GM21825 (cell line): ENCODE measurements at regions not wholly inside any gene's neighbourhood (a gene's known extent, or its start where the extent isn't known, plus 50 kb on each side); places are given as distances from the start of the nearest gene placed in this dataset.
"Not testable (repeated sequence)": the region's sequence is repeated elsewhere in the genome, so short reads cannot be mapped to it uniquely, and the experiment has no call there.

Source experiments
- ATAC-seq: cut with Tn5 transposase; IDR thresholded peaks from one replicate; pipeline ENCODE4 v1.9.1; 2021; ENCODE audit warnings: mild to moderate bottlenecking, moderate library complexity; ENCODE audit not compliant: unreplicated experiment

DNA sequence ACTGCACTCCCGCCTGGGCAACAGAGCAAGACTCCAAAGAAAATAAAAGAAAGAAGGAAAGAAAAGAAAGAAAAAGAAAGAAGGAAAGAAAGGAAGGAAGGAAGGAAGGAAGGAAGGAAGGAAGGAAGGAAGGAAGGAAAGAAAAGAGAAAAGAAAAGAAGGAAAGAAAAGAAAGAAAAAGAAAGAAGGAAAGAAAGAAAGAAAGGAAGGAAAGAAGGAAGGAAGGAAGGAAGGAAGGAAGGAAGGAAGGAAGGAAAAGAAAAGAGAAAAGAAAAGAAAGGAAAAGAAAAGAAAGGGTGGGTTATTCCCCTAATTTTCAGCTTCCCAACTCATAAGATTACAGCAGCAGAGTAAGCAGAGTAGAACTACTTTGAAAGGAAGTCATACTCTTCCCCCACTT, 64.4 kb downstream of the TMEM200C start:
- ATAC-seq: not testable (repeated sequence)

DNA sequence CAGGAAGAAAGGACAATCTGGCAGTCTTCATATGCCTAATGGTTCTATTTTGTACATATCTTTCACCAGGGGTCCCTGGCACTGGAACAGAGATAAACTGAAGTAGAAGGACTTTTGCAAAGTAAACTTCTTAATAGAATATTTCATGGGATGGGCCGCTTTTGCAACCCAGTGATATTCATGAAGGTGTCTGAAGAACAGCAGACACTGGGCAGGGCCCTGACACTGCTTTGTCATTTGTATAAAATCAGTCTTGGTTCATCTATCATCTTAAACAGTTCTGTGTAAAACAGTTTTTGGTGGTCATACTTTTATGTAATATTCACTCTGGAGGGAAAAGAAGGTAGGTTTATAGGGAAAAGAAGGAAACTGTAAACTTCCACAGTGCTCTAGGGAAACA, 66.4 kb downstream of the TMEM200C start:
- ATAC-seq: no peak

DNA sequence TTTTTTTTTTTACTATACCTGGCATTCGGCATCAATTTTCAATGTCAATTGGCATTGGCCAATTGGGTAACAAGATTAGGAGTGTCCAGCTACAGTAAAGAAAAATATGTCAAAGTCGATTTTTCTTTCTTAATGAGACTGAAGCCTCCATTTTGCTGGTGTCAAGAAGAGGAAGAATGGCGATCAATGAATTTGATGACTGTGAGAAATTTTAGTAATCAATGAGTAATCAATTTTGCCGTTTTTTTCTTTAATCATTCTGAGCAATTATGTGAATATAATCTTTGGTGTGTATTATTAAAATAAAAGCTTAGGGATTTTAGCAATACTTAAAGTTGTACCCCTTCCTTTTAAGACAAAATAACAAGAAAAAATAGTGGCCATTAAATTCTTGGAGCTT, 69.7 kb downstream of the TMEM200C start:
- no peak for ATAC-seq

DNA sequence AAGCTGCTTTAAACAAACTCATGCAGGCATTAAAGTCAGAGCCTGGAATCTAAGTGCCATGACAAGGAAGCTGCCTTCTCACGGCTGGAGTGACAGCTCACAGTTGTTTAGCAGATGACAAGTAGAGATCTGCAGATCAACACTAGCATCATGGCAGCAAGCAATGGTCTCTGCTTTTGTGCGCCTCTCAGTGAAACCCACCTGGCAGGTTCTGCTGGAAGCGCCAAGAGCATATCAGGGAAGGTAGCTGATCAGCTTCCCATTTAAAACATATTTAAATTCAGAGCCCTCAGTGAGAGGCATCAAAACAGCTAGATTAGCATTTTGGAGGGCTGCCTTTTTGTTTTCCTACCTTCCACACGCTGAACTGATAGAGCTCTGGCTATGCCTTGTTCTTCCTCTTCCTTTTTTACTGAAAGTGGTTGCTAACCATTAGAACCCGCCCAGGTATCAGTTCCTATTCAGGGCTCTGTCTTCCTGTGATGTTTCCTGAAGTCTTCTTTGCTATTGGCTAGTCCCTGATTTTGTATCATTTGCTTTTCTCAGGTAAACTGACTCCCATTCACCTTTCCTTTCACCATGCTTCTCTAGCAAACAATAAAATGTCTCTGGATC, 70.8 kb downstream of the TMEM200C start:
- ATAC-seq: no peak

DNA sequence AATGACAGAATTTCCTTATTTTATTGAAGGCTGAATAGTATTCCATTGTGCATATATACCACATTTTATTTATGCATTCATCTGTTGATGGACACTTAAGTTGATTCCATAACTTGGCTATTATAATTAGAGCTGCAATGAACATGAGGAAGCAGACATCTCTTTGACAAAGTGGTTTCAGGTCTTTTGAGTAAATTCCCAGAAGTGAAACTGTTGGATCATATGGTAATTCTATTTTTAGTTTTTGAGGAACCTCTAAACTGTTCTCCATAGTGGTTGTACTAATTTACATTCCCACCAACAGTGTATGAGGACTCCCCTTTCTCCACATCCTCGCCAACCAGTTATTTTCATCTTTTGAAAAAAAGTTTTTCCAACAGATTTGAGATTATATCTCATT, 77.5 kb downstream of the TMEM200C start:
- no peak for ATAC-seq

DNA sequence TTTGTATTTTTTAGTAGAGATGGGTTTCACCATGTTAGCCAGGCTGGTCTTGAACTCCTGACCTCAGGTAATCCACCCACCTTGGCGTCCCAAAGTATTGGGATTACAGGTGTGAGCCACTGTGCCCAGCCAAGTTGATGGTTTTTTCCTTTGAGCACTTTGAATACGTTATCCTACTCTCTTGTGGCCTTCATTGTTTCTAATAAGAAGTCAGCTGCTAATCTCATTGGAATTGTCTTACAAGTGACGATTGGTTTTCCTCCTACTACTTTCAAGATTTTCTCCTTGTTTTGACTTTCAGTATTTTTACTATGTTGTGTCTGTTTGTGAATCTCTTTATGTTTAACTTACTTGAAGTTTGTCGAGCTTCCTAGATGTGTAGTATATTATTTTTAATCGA, 88.5 kb downstream of the TMEM200C start:
- ATAC-seq: no peak

DNA sequence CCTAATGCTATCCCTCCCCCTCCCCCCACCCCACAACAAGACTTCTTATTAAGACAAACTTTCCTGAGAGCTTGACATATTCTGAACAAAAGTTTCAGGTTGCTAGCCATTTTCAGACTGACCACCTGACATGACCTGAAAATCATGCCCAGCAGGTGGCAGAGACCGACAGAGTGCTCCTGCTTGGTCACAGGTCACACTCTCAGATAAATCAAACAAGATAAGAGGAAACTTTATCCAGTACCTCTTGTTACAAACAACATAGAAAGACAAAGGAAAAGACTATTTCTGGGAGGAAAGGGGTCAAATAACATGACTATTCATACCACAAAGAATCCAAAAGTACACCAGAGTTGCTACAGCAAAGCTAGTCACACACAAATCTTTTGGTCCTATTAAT, 107.4 kb downstream of the TMEM200C start:
- no peak for ATAC-seq

DNA sequence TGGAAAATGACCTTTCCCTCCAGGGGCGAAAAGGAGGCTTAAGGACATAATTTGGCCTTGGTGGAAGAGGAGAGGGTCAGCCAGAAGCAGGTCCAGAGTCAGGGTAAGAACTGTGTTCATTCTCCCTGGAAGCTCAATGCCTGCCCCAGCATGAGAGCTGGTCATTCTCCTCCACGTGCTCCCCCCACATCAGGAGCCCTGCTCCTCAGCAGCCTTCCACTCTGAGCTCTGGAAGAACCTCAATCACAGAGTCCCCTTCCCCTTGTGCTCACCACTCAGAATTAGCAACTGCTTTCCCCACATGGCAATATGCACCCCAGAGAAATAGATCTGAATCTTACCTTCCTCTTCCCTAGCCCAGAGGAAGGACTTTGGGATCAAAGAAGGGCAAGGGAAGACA, 115.4 kb downstream of the TMEM200C start:
- no peak for ATAC-seq

DNA sequence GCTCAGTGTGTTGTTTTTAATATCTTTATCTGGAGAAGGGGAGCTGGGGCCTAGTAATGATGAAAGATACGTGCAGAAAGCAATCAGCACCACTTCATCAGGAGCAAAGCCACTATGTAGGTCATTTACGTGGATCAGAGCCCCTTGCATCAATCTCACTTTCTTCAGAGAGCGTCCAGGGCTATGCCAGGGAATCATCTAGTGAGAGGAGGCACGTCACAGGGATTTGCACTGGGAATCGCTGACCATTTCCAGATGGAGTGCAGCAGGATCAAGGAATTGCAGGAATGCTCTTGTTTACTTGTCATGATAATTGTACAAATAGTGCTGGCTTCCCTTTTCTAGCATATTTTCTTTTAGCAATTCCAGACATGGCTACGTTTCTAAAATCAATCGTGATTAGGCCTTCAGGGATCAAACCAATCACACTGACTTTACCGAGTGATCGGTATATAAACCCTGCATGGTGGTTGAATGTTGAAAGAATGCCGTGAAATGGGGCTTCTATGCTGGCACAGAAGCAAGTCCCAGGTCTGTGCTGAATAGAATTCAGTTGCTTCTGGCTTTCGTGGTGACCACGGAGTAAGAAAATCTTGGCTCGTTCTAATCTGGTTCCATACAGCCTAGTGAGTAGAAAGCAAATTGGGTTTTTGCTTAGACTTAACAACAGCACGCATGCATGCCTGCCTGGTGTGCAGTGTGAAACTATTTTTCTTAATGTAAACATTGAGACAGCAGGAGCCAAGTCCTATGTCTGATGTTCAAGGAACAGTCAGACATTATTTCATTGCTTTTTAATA, 122.8 kb downstream of the TMEM200C start:
- ATAC-seq: no peak

DNA sequence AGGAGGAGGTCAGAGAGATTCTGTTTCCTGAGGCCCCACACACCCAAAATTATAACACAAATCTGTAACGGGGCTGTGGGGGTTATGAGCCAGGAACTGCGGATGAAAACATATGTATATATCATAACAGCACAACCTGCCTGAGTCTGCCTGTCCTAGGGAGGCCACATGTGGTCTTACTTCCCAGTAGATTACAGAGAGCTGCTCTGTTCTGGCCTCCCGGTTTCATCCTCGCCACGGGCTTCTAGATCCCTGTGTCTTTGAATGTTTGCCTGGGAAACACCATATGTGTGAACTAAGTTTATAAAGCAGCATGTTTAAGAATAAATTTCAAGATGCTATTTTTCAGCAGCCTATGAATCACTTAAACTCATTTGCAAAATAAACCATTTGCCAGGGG, 124.0 kb downstream of the TMEM200C start:
- ATAC-seq: no peak

DNA sequence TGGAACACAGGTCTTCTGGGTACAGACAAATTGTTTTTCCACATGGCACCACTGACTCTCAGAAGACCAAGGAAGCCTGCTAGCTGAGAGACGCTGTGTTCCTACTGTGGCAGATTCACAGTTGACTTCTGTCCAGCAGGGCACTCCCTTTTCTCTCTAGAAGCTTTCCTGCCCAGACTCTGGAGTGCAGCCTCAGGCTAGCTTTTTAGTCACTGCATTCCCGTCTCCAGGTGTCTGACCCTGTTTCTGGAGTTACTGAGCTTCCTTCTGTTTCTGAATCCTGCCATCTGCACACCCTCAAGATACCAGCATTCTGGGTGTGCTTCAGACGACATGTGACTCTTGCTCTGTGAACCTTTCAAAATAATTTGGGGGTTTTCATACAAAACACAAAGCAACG, 125.1 kb downstream of the TMEM200C start:
- no peak for ATAC-seq

DNA sequence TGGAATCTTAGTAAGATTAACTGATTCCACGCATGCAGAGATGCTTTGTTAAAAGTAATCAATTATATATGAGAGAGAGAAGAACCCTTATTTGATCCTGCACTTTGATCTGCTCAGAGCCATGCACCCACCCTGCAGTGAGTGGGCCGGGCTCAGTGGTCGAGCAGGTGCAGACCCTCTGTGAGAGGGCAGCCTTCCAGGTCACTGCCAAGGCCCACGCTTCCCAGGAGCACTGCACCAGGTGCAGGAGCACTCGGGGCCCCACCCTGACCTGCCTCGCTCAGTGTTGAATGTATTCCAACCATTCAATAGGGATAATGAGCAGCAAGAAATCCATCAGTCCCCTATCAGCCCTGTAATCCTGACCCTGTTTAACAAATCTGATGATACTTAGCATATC, 126.9 kb downstream of the TMEM200C start:
- ATAC-seq: no peak

DNA sequence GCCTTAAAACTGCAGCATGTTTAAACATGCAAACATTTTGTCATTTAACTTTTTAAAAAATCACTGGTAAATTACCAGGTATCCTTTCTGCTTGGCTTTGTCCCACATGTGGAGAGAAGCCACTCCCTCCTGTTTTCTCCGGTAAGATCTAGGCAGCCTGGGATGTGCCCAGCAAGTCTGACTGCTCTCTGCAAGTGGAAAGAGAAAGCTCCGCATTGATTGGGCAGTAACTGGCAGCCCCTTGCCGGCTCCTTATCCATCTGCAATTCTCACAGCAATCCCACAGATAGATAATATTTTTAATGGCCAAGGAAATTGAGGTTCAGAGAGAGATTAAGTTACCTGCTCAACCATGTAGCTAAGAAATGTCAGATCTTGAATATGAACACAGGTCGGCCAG, 136.1 kb downstream of the TMEM200C start:
- ATAC-seq: no peak

DNA sequence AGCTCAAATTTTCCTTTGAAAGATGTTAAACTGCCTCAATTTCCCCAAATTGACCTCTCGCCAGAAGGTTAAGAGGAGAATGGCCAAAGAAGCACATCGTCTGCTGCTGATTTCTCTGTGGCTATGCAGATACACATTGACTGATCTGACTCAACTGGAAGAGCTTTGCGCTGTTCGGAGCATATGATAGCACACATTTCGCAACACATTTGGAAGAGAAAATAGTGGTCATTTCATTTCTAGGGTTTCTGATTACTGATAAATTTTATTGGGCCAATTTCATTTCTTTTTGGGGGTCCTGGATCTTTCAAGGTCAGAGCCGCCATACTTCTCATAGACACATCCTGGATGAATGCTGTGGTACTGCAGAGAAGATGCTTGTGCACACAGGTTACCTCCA, 138.5 kb downstream of the TMEM200C start:
- ATAC-seq: no peak

DNA sequence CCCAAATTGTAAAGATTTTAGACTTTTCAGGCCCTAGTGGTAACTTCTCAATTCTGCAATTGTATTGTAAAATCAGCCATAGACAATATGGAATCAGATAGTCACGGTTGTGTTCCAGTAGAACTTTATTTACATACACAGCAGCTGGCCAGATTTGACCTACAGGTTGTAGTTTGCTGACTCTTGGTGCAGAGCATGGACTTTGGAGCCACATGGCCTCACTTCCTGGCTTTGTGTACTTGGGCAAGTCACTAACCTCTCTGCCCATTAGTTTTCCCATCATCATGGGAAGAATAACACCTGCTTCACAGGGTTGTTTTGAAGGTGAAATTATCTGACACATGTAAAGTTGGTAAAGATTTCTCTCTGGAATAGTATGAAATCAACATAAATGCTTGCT, 147.6 kb downstream of the TMEM200C start:
- no peak for ATAC-seq

DNA sequence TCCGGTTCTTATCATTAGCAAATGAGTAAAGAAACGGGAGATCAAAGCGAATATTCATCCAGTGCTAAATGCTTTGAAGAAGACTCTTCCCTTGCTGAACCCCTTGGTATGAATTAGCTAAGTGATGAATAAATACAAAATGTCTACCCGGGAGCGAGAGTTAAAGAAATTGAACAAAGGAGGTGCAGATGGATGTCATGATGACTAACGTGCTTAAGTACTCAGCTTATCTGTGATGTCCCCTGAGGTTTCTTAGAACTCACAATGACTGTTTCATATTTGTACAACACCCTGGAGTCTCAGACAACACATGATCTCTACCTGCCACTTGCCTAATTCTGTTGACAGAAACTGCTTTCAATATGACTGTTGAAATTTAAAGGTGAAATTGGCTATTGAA, 148.5 kb downstream of the TMEM200C start:
- no peak for ATAC-seq

DNA sequence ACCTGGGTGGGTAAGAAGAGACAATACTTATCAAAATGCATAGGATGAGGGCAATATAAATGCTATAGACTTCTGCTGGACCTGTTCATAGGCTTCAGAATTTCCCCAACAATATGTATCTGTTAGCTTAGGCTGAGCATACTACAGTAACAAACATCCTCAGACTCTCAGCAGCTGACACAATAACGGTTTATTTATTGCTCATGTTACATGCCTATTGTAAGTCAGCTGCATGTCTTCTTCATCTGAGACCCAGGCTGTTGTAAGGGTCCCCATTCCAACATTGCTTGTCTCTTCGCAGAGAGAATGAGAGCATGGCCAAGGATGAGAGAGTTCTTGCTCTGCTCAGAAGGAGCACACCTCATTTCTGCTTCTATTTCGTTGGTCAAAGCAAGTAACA, 150.7 kb downstream of the TMEM200C start:
- ATAC-seq: no peak

DNA sequence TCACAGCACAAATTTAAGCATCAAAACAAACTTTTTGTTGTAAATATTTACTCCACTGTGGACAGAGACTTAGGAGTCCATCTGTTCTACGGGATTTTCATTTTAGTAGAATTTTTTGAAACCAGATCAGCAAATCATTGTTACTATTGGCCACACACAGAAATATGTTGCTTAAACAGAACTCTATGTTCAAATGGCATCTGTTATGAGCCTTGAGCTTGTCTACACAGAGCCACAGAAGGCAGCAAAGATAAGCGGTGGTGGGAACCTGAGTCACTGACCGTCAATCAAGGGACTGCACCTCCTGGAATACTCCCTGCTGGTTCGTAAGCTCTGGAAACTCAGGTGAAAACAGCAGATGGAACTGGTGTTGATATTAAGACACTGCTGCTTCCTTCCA, 156.8 kb downstream of the TMEM200C start:
- ATAC-seq: no peak

DNA sequence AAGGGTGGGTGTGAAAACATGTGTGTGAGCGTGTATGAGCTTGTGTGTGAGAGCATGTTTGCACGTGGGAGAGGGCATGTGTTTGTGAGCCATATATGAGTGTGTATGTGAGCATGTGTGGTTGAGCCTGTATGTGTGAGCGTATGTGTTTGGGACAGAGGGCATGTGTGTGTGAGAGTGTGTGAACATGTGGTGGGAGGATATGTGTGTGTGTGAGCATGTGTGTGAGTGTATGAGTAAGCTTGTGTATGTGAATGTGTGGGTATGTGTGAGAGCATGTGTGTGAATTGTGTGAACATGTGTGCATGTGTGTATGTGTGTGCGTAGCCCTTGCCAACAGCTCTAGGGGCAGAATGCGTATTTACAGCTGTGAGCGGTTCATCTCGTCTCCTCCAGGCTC, 163.0 kb downstream of the TMEM200C start:
- no peak for ATAC-seq

DNA sequence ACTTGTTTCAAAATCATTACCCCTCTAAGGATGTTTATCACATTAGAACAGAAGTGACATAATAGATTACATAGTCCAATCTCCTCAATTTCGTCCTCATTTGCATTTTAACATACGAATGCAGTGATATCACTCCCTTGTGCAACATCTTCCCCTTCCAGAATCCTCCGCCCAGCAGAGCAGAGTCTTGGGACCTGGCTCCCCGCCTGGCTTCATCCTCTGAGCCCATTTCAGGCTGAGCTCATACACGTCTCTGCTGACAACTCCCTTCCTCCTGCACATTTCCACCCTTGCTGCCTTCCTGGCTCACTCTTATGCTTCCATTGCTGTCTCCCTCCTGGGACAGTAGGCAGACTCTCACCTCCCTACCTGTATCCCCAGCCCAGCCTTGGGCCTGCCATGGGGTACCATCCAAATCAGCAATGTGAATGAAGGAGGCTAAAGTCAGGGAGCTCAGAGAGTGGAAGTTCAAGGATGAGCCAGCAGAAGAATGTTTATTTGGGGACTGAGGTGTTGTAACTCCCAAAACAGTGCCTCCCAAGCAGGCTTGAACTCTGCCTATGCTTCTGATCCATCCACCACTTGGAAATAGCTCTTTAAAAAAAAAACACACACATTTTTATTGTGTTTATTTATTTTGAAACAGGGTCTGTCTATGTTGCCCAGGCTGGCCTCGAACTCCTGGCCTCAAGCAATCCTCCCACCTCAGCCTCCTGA, 165.2 kb downstream of the TMEM200C start:
- no peak for ATAC-seq

DNA sequence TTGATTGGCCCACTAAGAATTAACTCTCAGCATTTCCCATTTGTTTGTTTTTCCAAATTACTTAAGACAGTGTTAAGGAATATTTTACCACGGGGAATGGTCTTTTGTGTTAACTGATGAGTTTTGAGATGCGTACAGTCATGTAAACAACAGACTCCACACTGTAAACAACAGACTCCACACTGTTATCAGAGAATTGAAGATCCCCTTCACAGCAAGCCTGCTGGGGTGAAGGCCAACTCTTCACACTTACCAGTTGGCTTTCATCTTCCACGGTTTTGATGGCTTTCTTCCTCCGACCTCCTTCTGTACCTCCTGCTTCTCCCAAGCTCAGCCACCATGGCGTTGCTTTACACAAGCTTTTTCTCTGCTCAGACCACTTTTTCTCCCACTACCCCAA, 166.8 kb downstream of the TMEM200C start:
- no peak for ATAC-seq

DNA sequence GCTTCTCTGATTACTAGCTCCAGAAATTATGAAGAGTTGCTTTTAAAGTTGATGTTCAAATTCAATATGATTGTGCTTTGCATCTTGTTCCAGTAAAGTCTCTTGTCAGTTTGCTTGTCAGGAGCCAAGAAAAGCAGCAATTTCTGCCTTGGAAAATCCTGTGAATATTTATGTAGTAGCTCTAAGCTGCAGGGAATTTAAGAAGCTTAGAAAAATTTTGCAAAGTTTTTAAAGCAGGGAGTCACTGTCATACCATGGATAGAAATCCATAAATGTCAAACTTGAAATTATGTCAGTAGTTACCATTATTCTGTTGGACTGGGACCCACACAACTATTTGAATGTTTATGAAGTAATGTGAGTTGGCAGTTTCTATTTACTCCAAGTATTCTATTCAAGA, 169.3 kb downstream of the TMEM200C start:
- no peak for ATAC-seq
